Uterus (tissue), 2 donors: ENCODE measurements at regions not wholly inside any gene's neighbourhood (a gene's known extent, or its start where the extent isn't known, plus 50 kb on each side); places are given as distances from the start of the nearest gene placed in this dataset.

Experiments used
- POLR2A ChIP-seq, 2 donors: fragments of 450-650 bp; IDR thresholded peaks; one replicate each; pipeline ENCODE4 v1.6.1; 2016; ENCODE audit warnings: antibody characterized with exemption in 2 of 2, mild to moderate bottlenecking in 1 of 2, moderate library complexity in 1 of 2
- TF ChIP-seq, protein P1 (sequence below), 4 experiments: fragments of 200-600 bp in 2 of 4; fragments of 450-650 bp in 2 of 4; sonication (generic) in 2 of 4; IDR thresholded peaks; one replicate each; pipeline ENCODE4 v1.5.1; 2016 to 2019; ENCODE audit warnings: antibody characterized with exemption in 4 of 4, mild to moderate bottlenecking in 2 of 4, moderate library complexity in 1 of 4

DNA sequence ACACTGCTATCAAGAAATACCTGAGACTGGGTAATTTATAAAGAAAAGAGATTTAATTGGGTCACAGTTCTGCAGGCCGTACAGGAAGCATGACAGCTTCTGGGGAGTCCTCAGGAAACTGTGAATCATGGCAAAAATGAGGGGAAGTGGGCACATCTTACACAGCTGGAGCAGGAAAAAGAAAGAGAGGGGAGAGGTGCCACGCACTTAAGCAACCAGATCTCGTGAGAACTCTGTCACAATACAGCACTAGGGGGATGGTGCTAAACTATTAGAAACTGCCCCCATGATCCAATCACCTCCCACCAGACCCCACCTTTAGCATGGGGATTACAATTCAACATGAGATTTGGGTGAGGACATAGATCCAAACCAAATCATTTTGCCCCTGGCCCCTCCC lies 105.5 kb upstream of the CPLX2 start:
- TF ChIP-seq, protein P1, sequence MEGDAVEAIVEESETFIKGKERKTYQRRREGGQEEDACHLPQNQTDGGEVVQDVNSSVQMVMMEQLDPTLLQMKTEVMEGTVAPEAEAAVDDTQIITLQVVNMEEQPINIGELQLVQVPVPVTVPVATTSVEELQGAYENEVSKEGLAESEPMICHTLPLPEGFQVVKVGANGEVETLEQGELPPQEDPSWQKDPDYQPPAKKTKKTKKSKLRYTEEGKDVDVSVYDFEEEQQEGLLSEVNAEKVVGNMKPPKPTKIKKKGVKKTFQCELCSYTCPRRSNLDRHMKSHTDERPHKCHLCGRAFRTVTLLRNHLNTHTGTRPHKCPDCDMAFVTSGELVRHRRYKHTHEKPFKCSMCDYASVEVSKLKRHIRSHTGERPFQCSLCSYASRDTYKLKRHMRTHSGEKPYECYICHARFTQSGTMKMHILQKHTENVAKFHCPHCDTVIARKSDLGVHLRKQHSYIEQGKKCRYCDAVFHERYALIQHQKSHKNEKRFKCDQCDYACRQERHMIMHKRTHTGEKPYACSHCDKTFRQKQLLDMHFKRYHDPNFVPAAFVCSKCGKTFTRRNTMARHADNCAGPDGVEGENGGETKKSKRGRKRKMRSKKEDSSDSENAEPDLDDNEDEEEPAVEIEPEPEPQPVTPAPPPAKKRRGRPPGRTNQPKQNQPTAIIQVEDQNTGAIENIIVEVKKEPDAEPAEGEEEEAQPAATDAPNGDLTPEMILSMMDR (IDR thresholded peaks at IDR 0.05) = no peak
- TF ChIP-seq POLR2A (IDR thresholded peaks at IDR 0.05) = no peak
